Cardiac muscle cell (in vitro differentiated cells and primary cell): ENCODE measurements at regions not wholly inside any gene's neighbourhood (a gene's known extent, or its start where the extent isn't known, plus 50 kb on each side); places are given as distances from the start of the nearest gene placed in this dataset.
"Not testable (repeated sequence)": the region's sequence is repeated elsewhere in the genome, so short reads cannot be mapped to it uniquely, and the experiment has no call there.

Experiments used
- DNase-seq, 2 donors: peaks; one replicate each; pipeline versions ENCODE4 v3.0.0 to v3.0.0-alpha.2; 2010 to 2017; ENCODE audit warnings: low read depth in 1 of 2, low spot score in 1 of 2
- H3K27ac ChIP-seq: fragments of 200-600 bp; sonication (generic); 2 replicates; pipeline ENCODE4 v1.5.1; 2016
- H3K27me3 ChIP-seq: fragments of 200-600 bp; sonication (generic); 2 replicates; pipeline ENCODE4 v1.6.0; 2016; ENCODE audit warnings: control low read depth
- H3K36me3 ChIP-seq: fragments of 200-600 bp; sonication (generic); 2 replicates; pipeline ENCODE4 v1.5.1; 2016; ENCODE audit warnings: control low read depth
- H3K4me1 ChIP-seq: fragments of 200-600 bp; sonication (generic); 2 replicates; pipeline ENCODE4 v1.8.1; 2017; ENCODE audit warnings: low read depth, mild to moderate bottlenecking, mixed run types
- H3K4me3 ChIP-seq: fragments of 200-600 bp; sonication (generic); 2 replicates; pipeline ENCODE4 v1.5.1; 2016; ENCODE audit warnings: mild to moderate bottlenecking
- H3K9me3 ChIP-seq: fragments of 200-600 bp; sonication (generic); 2 replicates; pipeline ENCODE4 v1.5.1; 2017; ENCODE audit warnings: low read depth, mild to moderate bottlenecking, control low read depth
- CTCF ChIP-seq: IDR thresholded peaks from 2 replicates; pipeline ENCODE4 v1.5.1; 2012; ENCODE audit warnings: low read depth, mild to moderate bottlenecking, low read length

DNA sequence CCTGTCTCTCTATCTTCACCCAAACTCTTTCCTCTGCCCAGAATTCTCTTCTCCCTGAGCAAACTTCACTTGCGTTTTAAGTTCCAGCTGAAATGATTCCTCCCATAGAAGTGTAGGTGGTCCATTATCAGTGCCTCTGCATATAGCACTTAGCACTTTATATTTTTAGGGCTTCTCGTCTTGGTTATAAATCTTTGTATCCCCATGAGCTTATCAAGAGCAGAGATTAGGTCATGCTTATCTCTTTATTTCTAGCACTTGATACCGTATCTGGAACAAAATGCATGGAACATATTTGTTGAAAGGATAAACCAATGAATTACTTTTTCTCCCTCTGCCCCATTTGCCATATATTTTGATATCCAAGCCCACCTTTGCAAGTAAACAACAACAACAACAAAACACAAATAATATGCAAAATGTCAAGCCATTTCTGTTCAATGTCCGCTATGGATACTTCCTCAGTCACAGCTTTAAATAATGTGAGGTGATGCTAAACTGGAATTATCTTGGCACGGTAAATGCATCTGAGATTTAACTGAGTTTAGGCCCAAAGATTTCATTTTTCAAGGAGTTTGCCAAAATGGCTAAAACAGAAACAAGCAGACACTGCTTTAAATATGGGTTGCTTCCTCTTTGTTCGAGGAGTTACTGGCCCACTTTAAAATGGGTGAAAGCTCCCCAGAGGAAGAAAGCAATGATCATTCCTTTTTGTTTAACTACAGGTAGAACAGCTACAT, 106.2 kb upstream of the STMND1 start:
- no peak for DNase-seq
- no peak for TF ChIP-seq CTCF
- H3K36me3 ChIP-seq: no peaks in the 10 kb centered on the region
- no peaks in the 10 kb centered on the region for H3K27me3 ChIP-seq
- H3K4me1 ChIP-seq: no peaks in the 10 kb centered on the region
- no peak overlapping the region for H3K27ac ChIP-seq
- H3K9me3 ChIP-seq: no peaks in the 10 kb centered on the region
- no peak overlapping the region for H3K4me3 ChIP-seq

- Histone ChIP-seq H3K27ac (no peak overlapping the region), H3K4me1 (no peaks in the 10 kb centered on the region), H3K4me3 (no peak overlapping the region), H3K36me3 (no peaks in the 10 kb centered on the region), H3K27me3 (no peaks in the 10 kb centered on the region), H3K9me3 (no peaks in the 10 kb centered on the region)
- TF ChIP-seq CTCF: no peak
- no peak for DNase-seq
Observed at GRCh38 chr6:16993396-16993795, 108.5 kb upstream of the STMND1 start.

GRCh38 chr6:16991981-16992629, 109.7 kb upstream of the STMND1 start:
- H3K9me3 ChIP-seq: no peaks in the 10 kb centered on the region
- no peaks in the 10 kb centered on the region for H3K4me1 ChIP-seq
- H3K36me3 ChIP-seq: no peaks in the 10 kb centered on the region
- no peak for TF ChIP-seq CTCF
- no peak overlapping the region for H3K27ac ChIP-seq
- DNase-seq: peak in 1 of 2 donors; percentile 21
- H3K4me3 ChIP-seq: no peak overlapping the region
- no peaks in the 10 kb centered on the region for H3K27me3 ChIP-seq

- H3K4me1 ChIP-seq, H3K4me3 ChIP-seq, H3K9me3 ChIP-seq, DNase-seq, H3K27me3 ChIP-seq, H3K36me3 ChIP-seq, H3K27ac ChIP-seq: not testable (repeated sequence)
Observed at GRCh38 chr6:16989976-16990375, 111.9 kb upstream of the STMND1 start.

GRCh38 chr6:16989382-16989781, 112.5 kb upstream of the STMND1 start:
- Histone ChIP-seq H3K4me3 (no peak overlapping the region), H3K27me3 (no peaks in the 10 kb centered on the region), H3K9me3 (no peaks in the 10 kb centered on the region), H3K27ac (no peak overlapping the region), H3K4me1 (no peaks in the 10 kb centered on the region), H3K36me3 (no peaks in the 10 kb centered on the region)
- TF ChIP-seq CTCF: no peak
- DNase-seq: no peak

- Histone ChIP-seq H3K9me3 (no peaks in the 10 kb centered on the region), H3K27ac (no peak overlapping the region), H3K4me3 (no peak overlapping the region), H3K36me3 (no peaks in the 10 kb centered on the region), H3K4me1 (no peaks in the 10 kb centered on the region), H3K27me3 (no peaks in the 10 kb centered on the region)
- TF ChIP-seq CTCF: no peak
- DNase-seq: no peak
Observed at GRCh38 chr6:16987996-16988395, 113.9 kb upstream of the STMND1 start.
